Nephron progenitor cell (in vitro differentiated cells): ENCODE measurements at regions not wholly inside any gene's neighbourhood (a gene's known extent, or its start where the extent isn't known, plus 50 kb on each side); places are given as distances from the start of the nearest gene placed in this dataset.

Source experiments
- DNase-seq: peaks from one replicate; pipeline ENCODE4 v3.0.0; 2021
- H3K27ac Mint-ChIP-seq: 2 replicates; pipeline ENCODE4 v1.8.0; 2021; ENCODE audit warnings: mild to moderate bottlenecking, moderate library complexity, mixed read lengths
- H3K27me3 Mint-ChIP-seq: 2 replicates; pipeline ENCODE4 v1.8.0; 2021; ENCODE audit warnings: mild to moderate bottlenecking, low read depth, mixed read lengths; ENCODE audit not compliant: poor library complexity
- H3K36me3 Mint-ChIP-seq: 2 replicates; pipeline ENCODE4 v1.8.0; 2021; ENCODE audit warnings: low read depth, mixed read lengths
- H3K4me1 Mint-ChIP-seq: 2 replicates; pipeline ENCODE4 v1.8.0; 2021; ENCODE audit warnings: mixed read lengths
- H3K4me3 Mint-ChIP-seq: 2 replicates; pipeline ENCODE4 v1.8.0; 2021; ENCODE audit warnings: mild to moderate bottlenecking, moderate library complexity, mixed read lengths
- H3K9me3 Mint-ChIP-seq: 2 replicates; pipeline ENCODE4 v1.8.0; 2021; ENCODE audit warnings: mild to moderate bottlenecking, moderate library complexity, mixed read lengths
- CTCF ChIP-seq: fragments of 200-600 bp; sonication (generic); IDR thresholded peaks from 2 replicates; pipeline ENCODE4 v1.5.0; 2021; ENCODE audit warnings: antibody characterized with exemption

GRCh38 chr5:137563301-137563645 is 64.1 kb upstream of the SPOCK1 start:
- H3K4me1 Mint-ChIP-seq = peaks cover 51% of the 10 kb centered on the region
- H3K9me3 Mint-ChIP-seq = no peaks in the 10 kb centered on the region
- no peak for DNase-seq
- no peak for TF ChIP-seq CTCF
- peak overlapping the region; percentile 18 for H3K27ac Mint-ChIP-seq
- no peak overlapping the region for H3K4me3 Mint-ChIP-seq
- H3K27me3 Mint-ChIP-seq = peaks cover 58% of the 10 kb centered on the region
- no peaks in the 10 kb centered on the region for H3K36me3 Mint-ChIP-seq

GRCh38 chr5:137561608-137562007 is 62.5 kb upstream of the SPOCK1 start:
- H3K36me3 Mint-ChIP-seq = no peaks in the 10 kb centered on the region
- DNase-seq = no peak
- peaks cover 35% of the 10 kb centered on the region for H3K4me1 Mint-ChIP-seq
- peaks cover 51% of the 10 kb centered on the region for H3K27me3 Mint-ChIP-seq
- H3K9me3 Mint-ChIP-seq = no peaks in the 10 kb centered on the region
- TF ChIP-seq CTCF = no peak
- H3K27ac Mint-ChIP-seq = no peak overlapping the region
- H3K4me3 Mint-ChIP-seq = no peak overlapping the region

- H3K4me1 Mint-ChIP-seq = peaks cover 23% of the 10 kb centered on the region
- H3K4me3 Mint-ChIP-seq = no peak overlapping the region
- no peaks in the 10 kb centered on the region for H3K9me3 Mint-ChIP-seq
- DNase-seq = no peak
- H3K27me3 Mint-ChIP-seq = peaks cover 45% of the 10 kb centered on the region
- no peak for TF ChIP-seq CTCF
- no peaks in the 10 kb centered on the region for H3K36me3 Mint-ChIP-seq
- H3K27ac Mint-ChIP-seq = no peak overlapping the region
Observed at GRCh38 chr5:137560420-137560819, 61.3 kb upstream of the SPOCK1 start.
